Activated CD8-positive, alpha-beta T cell treated with anti-CD3 and anti-CD28 coated beads for 36 hours (primary cell): ENCODE measurements at regions not wholly inside any gene's neighbourhood (a gene's known extent, or its start where the extent isn't known, plus 50 kb on each side); places are given as distances from the start of the nearest gene placed in this dataset.
"Not testable (repeated sequence)": the region's sequence is repeated elsewhere in the genome, so short reads cannot be mapped to it uniquely, and the experiment has no call there.

ENCODE experiments used
- ATAC-seq: fragments of 200-7000 bp; cut with Tn5 transposase; one replicate; pipeline ENCODE4 v1.10.0; 2021; ENCODE audit warnings: mild to moderate bottlenecking, moderate library complexity
- CTCF ChIA-PET: fragments of 350-600 bp; sonication (Branson Sonifier 250); formaldehyde crosslinking; loops from one replicate; lab custom pipeline; 2021; ENCODE audit warnings: antibody characterized with exemption; lab: Charles Lee
- POLR2A ChIA-PET: fragments of 350-600 bp; sonication (Branson Sonifier 250); formaldehyde crosslinking; loops from one replicate; lab custom pipeline; 2021; ENCODE audit warnings: antibody characterized with exemption; lab: Charles Lee
- DNase-seq: peaks from one replicate; pipeline ENCODE4 v3.0.0-alpha.2; 2020
- H3K27ac Mint-ChIP-seq: one replicate; pipeline ENCODE4 v1.8.0; 2021; ENCODE audit warnings: mild to moderate bottlenecking, mixed read lengths
- H3K27me3 Mint-ChIP-seq: one replicate; pipeline ENCODE4 v1.8.0; 2021; ENCODE audit warnings: mixed read lengths
- H3K36me3 Mint-ChIP-seq: one replicate; pipeline ENCODE4 v1.8.0; 2021; ENCODE audit warnings: low read depth, mixed read lengths
- H3K4me1 Mint-ChIP-seq: one replicate; pipeline ENCODE4 v1.8.0; 2021; ENCODE audit warnings: low read depth, mixed read lengths
- H3K4me3 Mint-ChIP-seq: one replicate; pipeline ENCODE4 v1.8.0; 2021; ENCODE audit warnings: mild to moderate bottlenecking, moderate library complexity, mixed read lengths
- H3K9me3 Mint-ChIP-seq: one replicate; pipeline ENCODE4 v1.8.0; 2021; ENCODE audit warnings: mixed read lengths
- intact Hi-C: fragments of 100-400 bp; cut with micrococcal nuclease; formaldehyde crosslinking; loops from one replicate; pipeline ENCODE4 v1.10.0; 2022
- TF ChIP-seq, protein P1 (sequence below): fragments of 200-600 bp; IDR thresholded peaks from one replicate; pipeline ENCODE4 v1.8.0; 2022; ENCODE audit warnings: antibody characterized with exemption, mild to moderate bottlenecking

DNA sequence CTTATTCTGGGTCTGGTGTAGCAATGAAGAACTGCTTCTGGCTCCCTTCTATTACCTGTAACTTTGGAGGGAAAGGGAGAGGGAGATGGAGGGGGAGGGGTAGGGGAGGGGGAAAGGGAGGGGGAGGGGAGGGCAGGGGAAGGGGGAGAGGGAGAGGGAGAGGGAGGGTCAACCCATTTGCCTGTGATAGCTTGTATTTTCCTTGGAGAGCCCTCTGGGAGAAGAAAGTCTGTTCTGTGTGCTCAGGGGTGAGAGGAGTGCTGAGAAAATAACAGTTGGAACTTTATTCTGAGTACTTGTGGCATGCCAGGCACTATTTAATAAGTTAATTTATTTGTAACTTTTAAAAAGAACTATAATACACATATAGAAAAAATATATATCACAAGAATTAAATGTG is 70.7 kb upstream of the TSPAN2 start:
- H3K27ac Mint-ChIP-seq: no peak overlapping the region
- H3K27me3 Mint-ChIP-seq: peaks cover 9% of the 10 kb centered on the region
- H3K4me1 Mint-ChIP-seq: peaks cover 2% of the 10 kb centered on the region
- no peak overlapping the region for H3K4me3 Mint-ChIP-seq
- TF ChIP-seq, protein P1, sequence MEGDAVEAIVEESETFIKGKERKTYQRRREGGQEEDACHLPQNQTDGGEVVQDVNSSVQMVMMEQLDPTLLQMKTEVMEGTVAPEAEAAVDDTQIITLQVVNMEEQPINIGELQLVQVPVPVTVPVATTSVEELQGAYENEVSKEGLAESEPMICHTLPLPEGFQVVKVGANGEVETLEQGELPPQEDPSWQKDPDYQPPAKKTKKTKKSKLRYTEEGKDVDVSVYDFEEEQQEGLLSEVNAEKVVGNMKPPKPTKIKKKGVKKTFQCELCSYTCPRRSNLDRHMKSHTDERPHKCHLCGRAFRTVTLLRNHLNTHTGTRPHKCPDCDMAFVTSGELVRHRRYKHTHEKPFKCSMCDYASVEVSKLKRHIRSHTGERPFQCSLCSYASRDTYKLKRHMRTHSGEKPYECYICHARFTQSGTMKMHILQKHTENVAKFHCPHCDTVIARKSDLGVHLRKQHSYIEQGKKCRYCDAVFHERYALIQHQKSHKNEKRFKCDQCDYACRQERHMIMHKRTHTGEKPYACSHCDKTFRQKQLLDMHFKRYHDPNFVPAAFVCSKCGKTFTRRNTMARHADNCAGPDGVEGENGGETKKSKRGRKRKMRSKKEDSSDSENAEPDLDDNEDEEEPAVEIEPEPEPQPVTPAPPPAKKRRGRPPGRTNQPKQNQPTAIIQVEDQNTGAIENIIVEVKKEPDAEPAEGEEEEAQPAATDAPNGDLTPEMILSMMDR: no peak
- ATAC-seq (no peak), DNase-seq (no peak)
- H3K9me3 Mint-ChIP-seq: no peaks in the 10 kb centered on the region
- no peaks in the 10 kb centered on the region for H3K36me3 Mint-ChIP-seq
- POLR2A ChIA-PET: no interaction called here
- CTCF ChIA-PET: no interaction called here
- intact Hi-C loops: no loop called here

DNA sequence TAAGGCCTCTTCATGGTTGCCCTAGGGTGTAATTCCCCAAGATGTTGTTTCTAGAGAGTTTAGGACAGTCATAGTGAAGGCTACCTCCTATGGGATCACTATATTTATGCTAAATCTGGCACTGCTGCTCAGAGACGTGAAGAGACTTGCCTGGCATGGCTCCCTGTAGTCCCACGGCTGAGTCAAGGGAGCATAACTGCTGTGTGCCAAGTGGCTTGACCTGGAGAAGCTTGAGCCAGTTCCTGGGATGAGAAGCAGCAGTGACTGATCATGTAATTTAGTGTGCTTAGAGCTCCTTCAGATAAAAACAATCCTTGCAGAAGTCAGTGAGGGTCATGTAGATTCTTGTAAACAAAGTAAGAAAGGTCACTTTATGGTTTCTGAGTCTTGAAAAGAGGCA is 68.9 kb upstream of the TSPAN2 start:
- TF ChIP-seq, protein P1: no peak
- H3K4me3 Mint-ChIP-seq: no peak overlapping the region
- ChIA-PET CTCF (no interaction called here), POLR2A (interaction anchor here (0.6 kb wide), 1 partner anchor 260 kb away, joined by 3 read pairs; no protein-coding TSS in a partner anchor)
- peaks cover 3% of the 10 kb centered on the region for H3K27me3 Mint-ChIP-seq
- intact Hi-C loops: no loop called here
- H3K9me3 Mint-ChIP-seq: no peaks in the 10 kb centered on the region
- ATAC-seq (no peak), DNase-seq (no peak)
- no peaks in the 10 kb centered on the region for H3K4me1 Mint-ChIP-seq
- no peak overlapping the region for H3K27ac Mint-ChIP-seq
- H3K36me3 Mint-ChIP-seq: no peaks in the 10 kb centered on the region

DNA sequence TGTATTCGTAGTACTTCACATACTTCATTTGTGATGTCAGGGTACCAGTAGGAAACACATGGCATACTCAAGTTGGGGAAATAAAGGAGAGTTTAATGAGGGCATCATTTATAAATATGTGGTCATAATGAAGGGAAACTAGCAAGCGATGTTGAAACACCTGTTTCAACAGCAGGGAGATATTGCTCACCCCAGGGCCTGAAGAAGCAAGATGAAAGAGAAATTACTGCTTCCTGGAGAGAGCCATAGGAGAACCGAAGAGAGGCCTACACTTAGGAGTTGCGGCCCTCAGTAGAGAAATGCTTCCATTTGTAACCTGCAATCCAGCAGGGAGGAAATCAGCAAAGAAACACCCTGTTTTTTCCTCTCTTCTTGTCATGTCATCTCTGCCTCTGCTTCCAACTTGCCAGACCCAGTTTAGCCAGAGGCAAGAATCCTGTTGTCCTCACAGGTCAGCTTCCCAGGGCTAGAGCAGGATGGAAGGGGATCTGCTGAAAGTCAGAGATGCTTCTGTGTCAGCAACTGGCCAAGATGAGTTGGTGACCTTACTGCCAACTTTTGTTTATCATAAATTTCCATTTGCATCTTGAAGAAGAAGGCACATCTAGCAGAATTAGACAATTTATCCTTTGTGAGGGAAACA is 67.6 kb upstream of the TSPAN2 start:
- H3K9me3 Mint-ChIP-seq: no peaks in the 10 kb centered on the region
- intact Hi-C loops: no loop called here
- DNase-seq (no peak), ATAC-seq (no peak)
- no peaks in the 10 kb centered on the region for H3K27me3 Mint-ChIP-seq
- ChIA-PET CTCF (interaction anchor here (1.5 kb wide), 1 partner anchor 18 kb away, joined by 3 read pairs; no protein-coding TSS in a partner anchor), POLR2A (interaction anchor here (0.5 kb wide), 1 partner anchor 30 kb away, joined by 3 read pairs; no protein-coding TSS in a partner anchor)
- H3K27ac Mint-ChIP-seq: no peak overlapping the region
- H3K36me3 Mint-ChIP-seq: no peaks in the 10 kb centered on the region
- TF ChIP-seq, protein P1: no peak
- no peak overlapping the region for H3K4me3 Mint-ChIP-seq
- no peaks in the 10 kb centered on the region for H3K4me1 Mint-ChIP-seq

DNA sequence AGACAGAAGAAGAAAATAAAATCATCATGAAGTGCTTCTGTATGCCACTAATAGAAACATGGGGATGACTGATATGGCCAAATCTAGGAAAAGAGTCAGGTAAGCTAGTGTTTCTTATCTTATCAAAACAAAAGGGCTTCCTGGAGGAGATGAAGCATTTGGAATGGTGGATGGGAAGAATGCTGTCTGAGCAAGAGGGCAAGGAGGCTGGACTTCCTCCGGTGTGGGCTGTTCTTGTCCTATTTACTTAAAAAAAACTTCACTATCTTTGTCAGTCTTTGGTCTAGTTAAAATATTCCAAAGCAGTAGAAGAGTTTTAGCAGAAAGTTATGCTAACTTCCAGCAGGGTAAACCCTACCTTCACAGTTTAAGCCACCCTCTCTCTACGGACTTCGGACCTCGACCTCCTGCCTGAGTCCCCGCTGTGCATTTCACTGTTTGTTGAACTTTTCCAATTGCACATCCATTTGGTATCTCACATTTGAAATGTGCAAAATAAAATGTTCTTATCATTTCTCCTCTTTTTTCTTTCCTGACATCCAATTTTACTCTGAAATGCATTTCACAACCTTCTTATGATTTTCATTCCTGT is 64.8 kb upstream of the TSPAN2 start:
- H3K36me3 Mint-ChIP-seq: no peaks in the 10 kb centered on the region
- ATAC-seq: no peak
- DNase-seq: no peak
- POLR2A ChIA-PET: no interaction called here
- no peaks in the 10 kb centered on the region for H3K4me1 Mint-ChIP-seq
- no peak overlapping the region for H3K4me3 Mint-ChIP-seq
- no peaks in the 10 kb centered on the region for H3K27me3 Mint-ChIP-seq
- H3K9me3 Mint-ChIP-seq: no peaks in the 10 kb centered on the region
- CTCF ChIA-PET: no interaction called here
- intact Hi-C loops: no loop called here
- no peak overlapping the region for H3K27ac Mint-ChIP-seq
- TF ChIP-seq, protein P1: no peak

DNA sequence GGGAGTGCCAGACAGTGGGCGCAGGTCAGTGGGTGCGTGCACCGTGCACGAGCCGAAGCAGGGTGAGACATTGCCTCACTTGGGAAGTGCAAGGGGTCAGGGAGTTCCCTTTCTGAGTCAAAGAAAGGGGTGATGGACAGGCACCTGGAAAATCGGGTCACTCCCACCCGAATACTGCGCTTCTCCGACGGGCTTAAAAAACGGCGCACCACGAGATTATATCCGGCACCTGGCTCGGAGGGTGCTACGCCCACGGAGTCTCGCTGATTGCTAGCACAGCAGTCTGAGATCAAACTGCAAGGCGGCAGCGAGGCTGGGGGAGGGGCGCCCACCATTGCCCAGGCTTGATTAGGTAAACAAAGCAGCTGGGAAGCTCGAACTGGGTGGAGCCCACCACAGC is 58.6 kb upstream of the TSPAN2 start:
- CTCF ChIA-PET: interaction anchor here (1.3 kb wide), 1 partner anchor 9 kb away, joined by 5 read pairs; no protein-coding TSS in a partner anchor
- Mint-ChIP-seq H3K27me3 (peaks cover 15% of the 10 kb centered on the region), H3K4me3 (peak overlapping the region; percentile 50)
- ATAC-seq, POLR2A ChIA-PET, intact Hi-C loops, H3K4me1 Mint-ChIP-seq, H3K9me3 Mint-ChIP-seq, H3K36me3 Mint-ChIP-seq, H3K27ac Mint-ChIP-seq: not testable (repeated sequence)
- peak; percentile 11 for DNase-seq
